H1 (cell line): ENCODE measurements at regions not wholly inside any gene's neighbourhood (a gene's known extent, or its start where the extent isn't known, plus 50 kb on each side); places are given as distances from the start of the nearest gene placed in this dataset.

Experiments
- CBX5 ChIP-seq: fragments of 300-800, 300-1000 bp; sonication (generic); IDR thresholded peaks from 2 replicates; pipeline ENCODE4 v1.7.1; 2016; ENCODE audit warnings: antibody characterized with exemption, low read length, low read depth
- MAFK ChIP-seq: IDR thresholded peaks from 2 replicates; pipeline ENCODE4 v1.6.1; 2012; ENCODE audit warnings: low read depth, mild to moderate bottlenecking, improper control_type of control experiment, low read length
- RNF2 ChIP-seq: fragments of 200-900, 300-1000 bp; sonication (generic); IDR thresholded peaks from 2 replicates; pipeline ENCODE4 v1.7.1; 2016; ENCODE audit warnings: borderline replicate concordance, low read depth, mild to moderate bottlenecking, antibody characterized with exemption, low read length; ENCODE audit not compliant: poor library complexity, severe bottlenecking; ENCODE audit errors: missing control alignments
- SAP30 ChIP-seq: fragments of 300-600 bp; sonication (generic); IDR thresholded peaks from 2 replicates; pipeline ENCODE4 v1.7.1; 2012; ENCODE audit warnings: low read length, moderate library complexity, mild to moderate bottlenecking, inconsistent platforms; ENCODE audit not compliant: insufficient read depth, insufficient replicate concordance

DNA sequence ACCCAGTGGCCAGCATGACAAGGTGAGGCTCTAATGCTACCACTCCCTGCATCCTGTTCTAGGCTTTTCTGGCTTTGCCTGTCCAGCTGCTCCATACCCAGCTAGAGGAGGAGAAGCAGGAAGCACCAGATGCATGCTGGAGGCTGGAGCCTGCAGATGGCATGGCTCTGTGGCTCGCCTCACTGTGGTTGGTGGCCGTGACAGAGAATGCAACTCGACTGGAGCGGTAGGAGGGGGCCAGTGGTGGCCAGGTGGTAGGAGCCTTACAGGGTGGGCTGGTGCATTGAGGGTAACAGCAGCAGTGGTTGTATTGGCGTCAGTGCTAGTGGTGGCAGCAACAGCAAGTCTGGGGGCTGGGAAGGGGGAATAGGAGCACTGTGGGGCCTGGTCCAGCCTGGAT, 128.6 kb downstream of the ZNF248 start (continued):
- TF ChIP-seq RNF2 (no peak), MAFK (no peak), SAP30 (no peak), CBX5 (no peak)
- TF ChIP-seq, all 59 proteins: peak for 0
